Upper lobe of left lung (tissue), 4 donors: ENCODE measurements at regions not wholly inside any gene's neighbourhood (a gene's known extent, or its start where the extent isn't known, plus 50 kb on each side); places are given as distances from the start of the nearest gene placed in this dataset.

Experiments used
- CTCF ChIP-seq, 6 experiments: fragments of 450-650 bp in 4 of 6; fragments of 200-600 bp in 2 of 6; sonication (generic) in 2 of 6; IDR thresholded peaks; one replicate each; pipeline ENCODE4 v1.5.1; 2016 to 2019; ENCODE audit warnings: antibody characterized with exemption in 6 of 6
- POLR2A ChIP-seq, 4 donors: fragments of 450-650 bp; IDR thresholded peaks; one replicate each; pipeline ENCODE4 v1.5.1; 2016 to 2017; ENCODE audit warnings: antibody characterized with exemption in 4 of 4, mild to moderate bottlenecking in 2 of 4
- POLR2AphosphoS5 ChIP-seq, 2 donors: sonication (generic); formaldehyde crosslinking; IDR thresholded peaks; one replicate each; pipeline ENCODE4 v1.5.1; 2017; ENCODE audit warnings: antibody characterized with exemption in 2 of 2

GRCh38 chrX:23202326-23202725, 132.3 kb upstream of the PTCHD1 start:
- no peak for TF ChIP-seq CTCF (IDR thresholded peaks at IDR 0.05)
- no peak for TF ChIP-seq POLR2A (IDR thresholded peaks at IDR 0.05)
- TF ChIP-seq POLR2AphosphoS5 (IDR thresholded peaks at IDR 0.05): no peak
